Mucosa of descending colon (tissue), 3 donors: ENCODE measurements at regions not wholly inside any gene's neighbourhood (a gene's known extent, or its start where the extent isn't known, plus 50 kb on each side); places are given as distances from the start of the nearest gene placed in this dataset.

Experiments
- ATAC-seq: fragments of 200-7000 bp; cut with Tn5 transposase; one replicate; pipeline ENCODE4 v1.9.1; 2020; ENCODE audit warnings: mild to moderate bottlenecking, moderate library complexity
- DNase-seq, 3 donors: peaks; one replicate each; pipeline ENCODE4 v3.0.0-alpha.2; 2020
- H3K36me3 ChIP-seq: fragments of 200-600 bp; one replicate; pipeline ENCODE4 v1.8.0; 2021; ENCODE audit warnings: low read depth, mild to moderate bottlenecking
- H3K4me1 ChIP-seq: fragments of 200-600 bp; one replicate; pipeline ENCODE4 v1.8.0; 2021; ENCODE audit warnings: low read depth, mild to moderate bottlenecking
- H3K4me3 ChIP-seq: fragments of 200-600 bp; one replicate; pipeline ENCODE4 v1.8.0; 2021; ENCODE audit warnings: mild to moderate bottlenecking
- H3K9me3 ChIP-seq: fragments of 200-600 bp; one replicate; pipeline ENCODE4 v1.8.0; 2021; ENCODE audit warnings: mild to moderate bottlenecking
- CTCF ChIP-seq: fragments of 200-600 bp; IDR thresholded peaks from one replicate; pipeline ENCODE4 v1.8.0; 2022; ENCODE audit warnings: antibody characterized with exemption, mild to moderate bottlenecking
- intact Hi-C, 2 donors: fragments of 100-400 bp; cut with DNase I in 1 of 2; cut with micrococcal nuclease in 1 of 2; formaldehyde crosslinking; loops; one replicate each; pipeline versions ENCODE4 v1.11.0 to v1.11.1; 2022; cut with DNase I, micrococcal nuclease
- donor health status: DM: no; HTN: no; CAD: no; lungs with moderate emphysema.
- donor health status: DM: no; HTN: no; CAD: no.
- donor health status: DM: no; HTN: yes; CAD: no.

- no peaks in the 10 kb centered on the region for H3K4me1 ChIP-seq
- intact Hi-C loops: no loop called here
- no peak for TF ChIP-seq CTCF
- H3K4me3 ChIP-seq: no peak overlapping the region
- no peaks in the 10 kb centered on the region for H3K9me3 ChIP-seq
- DNase-seq (no peak), ATAC-seq (no peak)
- H3K36me3 ChIP-seq: no peaks in the 10 kb centered on the region
These were observed 397.7 kb downstream of the TRIB2 start for GRCh38 chr2:13114391-13114790.

GRCh38 chr2:13115643-13116042 is 398.9 kb downstream of the TRIB2 start:
- Histone ChIP-seq H3K9me3 (no peaks in the 10 kb centered on the region), H3K36me3 (no peaks in the 10 kb centered on the region), H3K4me1 (no peaks in the 10 kb centered on the region), H3K4me3 (no peak overlapping the region)
- intact Hi-C loops: no loop called here
- no peak for ATAC-seq
- TF ChIP-seq CTCF: no peak
- no peak for DNase-seq

GRCh38 chr2:13121096-13121495 is 404.4 kb downstream of the TRIB2 start:
- TF ChIP-seq CTCF: no peak
- intact Hi-C loops: no loop called here
- H3K4me3 ChIP-seq: no peak overlapping the region
- H3K36me3 ChIP-seq: no peaks in the 10 kb centered on the region
- no peak for DNase-seq
- ATAC-seq: no peak
- no peaks in the 10 kb centered on the region for H3K9me3 ChIP-seq
- no peaks in the 10 kb centered on the region for H3K4me1 ChIP-seq

- no peaks in the 10 kb centered on the region for H3K4me1 ChIP-seq
- H3K9me3 ChIP-seq: peaks cover 3% of the 10 kb centered on the region
- ATAC-seq (no peak), DNase-seq (no peak)
- no peak overlapping the region for H3K4me3 ChIP-seq
- intact Hi-C loops: no loop called here
- H3K36me3 ChIP-seq: no peaks in the 10 kb centered on the region
- no peak for TF ChIP-seq CTCF
These were observed 411.4 kb downstream of the TRIB2 start for GRCh38 chr2:13128139-13128538.

GRCh38 chr2:13135369-13135768 is 418.6 kb downstream of the TRIB2 start:
- intact Hi-C loops: no loop called here
- no peak for DNase-seq
- TF ChIP-seq CTCF: no peak
- Histone ChIP-seq H3K4me3 (no peak overlapping the region), H3K9me3 (peaks cover 5% of the 10 kb centered on the region), H3K36me3 (no peaks in the 10 kb centered on the region), H3K4me1 (no peaks in the 10 kb centered on the region)
- no peak for ATAC-seq

GRCh38 chr2:13135856-13136255 is 419.1 kb downstream of the TRIB2 start:
- no peak for ATAC-seq
- intact Hi-C loops: no loop called here
- no peaks in the 10 kb centered on the region for H3K4me1 ChIP-seq

More at GRCh38 chr2:13135856-13136255, 419.1 kb downstream of the TRIB2 start:
- H3K36me3 ChIP-seq: no peaks in the 10 kb centered on the region
- no peak for DNase-seq
- no peak for TF ChIP-seq CTCF
- no peak overlapping the region for H3K4me3 ChIP-seq
- peaks cover 5% of the 10 kb centered on the region for H3K9me3 ChIP-seq
